ENCODE measurements at regions not wholly inside any gene's neighbourhood (a gene's known extent, or its start where the extent isn't known, plus 50 kb on each side); places are given as distances from the start of the nearest gene placed in this dataset.

DNA sequence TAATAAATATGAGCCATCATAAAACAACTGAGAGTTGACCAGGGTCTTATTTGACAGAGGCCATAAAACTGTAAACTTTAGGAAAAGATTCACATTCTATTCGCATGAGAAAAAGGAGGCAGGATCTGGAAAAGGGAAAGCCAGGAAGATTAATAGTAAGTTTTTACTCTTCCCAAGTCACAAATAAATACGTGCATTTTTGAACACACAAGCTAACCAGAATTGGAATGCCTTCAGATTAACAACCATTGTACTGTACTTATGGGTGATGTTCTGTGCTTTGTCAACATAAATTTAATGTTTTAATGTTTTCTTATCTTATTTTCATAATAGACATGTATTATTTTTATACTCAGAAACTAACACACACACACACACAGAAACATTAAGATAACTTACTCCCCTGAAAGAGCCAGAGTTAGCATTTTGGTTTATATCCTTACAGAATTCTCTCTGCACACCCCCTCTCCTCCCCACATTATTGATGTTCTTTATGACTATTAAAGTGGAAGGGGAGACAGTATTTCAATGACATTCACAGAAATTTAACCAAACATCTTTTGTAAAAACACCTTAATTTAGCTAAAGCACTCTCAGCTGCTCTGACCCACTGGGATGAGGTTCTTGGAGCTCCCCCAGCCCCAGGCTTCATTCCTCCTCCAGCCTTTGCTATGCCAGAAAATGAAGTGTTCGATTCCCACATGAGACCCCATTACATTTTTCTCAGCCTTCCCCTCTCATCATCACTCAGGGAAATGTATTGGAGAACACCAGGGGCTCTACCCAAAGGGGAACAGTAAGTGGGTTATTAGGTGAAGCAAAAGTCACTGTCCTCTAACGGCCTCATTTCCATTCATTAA, 155.5 kb downstream of the ESM1 start:
- no peaks in the 10 kb centered on the region for H3K27me3 Mint-ChIP-seq
- H3K36me3 Mint-ChIP-seq (ENCODE audit: insufficient read depth) = no peaks in the 10 kb centered on the region
- DNase-seq (ENCODE audit: low spot score, unreplicated experiment) = no peak
- TF ChIP-seq, protein P1, sequence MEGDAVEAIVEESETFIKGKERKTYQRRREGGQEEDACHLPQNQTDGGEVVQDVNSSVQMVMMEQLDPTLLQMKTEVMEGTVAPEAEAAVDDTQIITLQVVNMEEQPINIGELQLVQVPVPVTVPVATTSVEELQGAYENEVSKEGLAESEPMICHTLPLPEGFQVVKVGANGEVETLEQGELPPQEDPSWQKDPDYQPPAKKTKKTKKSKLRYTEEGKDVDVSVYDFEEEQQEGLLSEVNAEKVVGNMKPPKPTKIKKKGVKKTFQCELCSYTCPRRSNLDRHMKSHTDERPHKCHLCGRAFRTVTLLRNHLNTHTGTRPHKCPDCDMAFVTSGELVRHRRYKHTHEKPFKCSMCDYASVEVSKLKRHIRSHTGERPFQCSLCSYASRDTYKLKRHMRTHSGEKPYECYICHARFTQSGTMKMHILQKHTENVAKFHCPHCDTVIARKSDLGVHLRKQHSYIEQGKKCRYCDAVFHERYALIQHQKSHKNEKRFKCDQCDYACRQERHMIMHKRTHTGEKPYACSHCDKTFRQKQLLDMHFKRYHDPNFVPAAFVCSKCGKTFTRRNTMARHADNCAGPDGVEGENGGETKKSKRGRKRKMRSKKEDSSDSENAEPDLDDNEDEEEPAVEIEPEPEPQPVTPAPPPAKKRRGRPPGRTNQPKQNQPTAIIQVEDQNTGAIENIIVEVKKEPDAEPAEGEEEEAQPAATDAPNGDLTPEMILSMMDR (IDR thresholded peaks at IDR 0.05; ENCODE audit: unreplicated experiment) = no peak
- H3K27ac Mint-ChIP-seq = no peak overlapping the region
- H3K9me3 Mint-ChIP-seq (ENCODE audit: low read depth) = no peaks in the 10 kb centered on the region
- H3K4me1 Mint-ChIP-seq (ENCODE audit: low read depth) = peaks cover 5% of the 10 kb centered on the region
- H3K4me3 Mint-ChIP-seq (ENCODE audit: low read depth) = no peak overlapping the region

DNA sequence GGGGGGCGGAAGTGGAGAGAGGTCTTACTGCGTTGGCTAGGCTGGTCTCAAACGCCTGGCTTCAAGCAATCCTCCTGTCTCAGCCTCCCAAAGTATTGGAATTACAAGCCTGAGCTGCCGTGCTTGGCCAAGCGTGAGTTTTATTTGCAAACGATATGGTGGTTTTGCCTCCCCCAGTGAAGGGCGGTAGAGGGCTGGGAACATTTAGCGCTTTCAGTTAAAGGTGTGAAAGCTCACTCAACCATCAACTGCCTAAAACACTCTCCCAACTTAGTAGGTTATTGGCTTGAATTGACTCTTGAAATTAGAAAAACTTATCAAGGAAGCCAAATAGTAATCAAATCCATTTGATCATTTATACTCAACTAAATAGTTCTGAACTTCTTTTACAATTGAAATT, 156.3 kb downstream of the ESM1 start:
- Mint-ChIP-seq H3K4me1 (ENCODE audit: low read depth) (peaks cover 5% of the 10 kb centered on the region), H3K27ac (no peak overlapping the region), H3K36me3 (ENCODE audit: insufficient read depth) (no peaks in the 10 kb centered on the region), H3K4me3 (ENCODE audit: low read depth) (no peak overlapping the region), H3K9me3 (ENCODE audit: low read depth) (no peaks in the 10 kb centered on the region), H3K27me3 (no peaks in the 10 kb centered on the region)
- TF ChIP-seq, protein P1 (IDR thresholded peaks at IDR 0.05; ENCODE audit: unreplicated experiment) = no peak
- DNase-seq (ENCODE audit: low spot score, unreplicated experiment) = no peak

DNA sequence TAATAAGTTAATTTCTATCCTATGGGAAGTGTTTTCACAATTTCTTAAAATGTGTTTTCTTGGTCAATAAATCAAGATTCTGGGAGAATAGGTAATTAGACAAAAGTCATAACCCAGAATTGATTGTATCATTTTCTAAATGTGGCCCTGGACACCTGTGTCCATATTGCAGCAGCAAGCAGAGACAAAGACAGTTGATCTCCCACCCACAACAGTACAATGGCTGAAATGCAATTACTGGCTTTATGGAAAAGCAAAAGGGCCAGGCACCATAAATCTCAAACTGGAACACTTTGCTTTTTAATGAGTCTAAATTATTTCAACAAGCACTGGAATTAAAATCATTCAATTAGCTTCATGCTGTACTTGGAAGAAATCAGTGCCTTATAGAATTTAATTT, 157.2 kb downstream of the ESM1 start:
- TF ChIP-seq, protein P1 (IDR thresholded peaks at IDR 0.05; ENCODE audit: unreplicated experiment) = no peak
- no peaks in the 10 kb centered on the region for H3K9me3 Mint-ChIP-seq (ENCODE audit: low read depth)
- no peak overlapping the region for H3K27ac Mint-ChIP-seq
- H3K4me1 Mint-ChIP-seq (ENCODE audit: low read depth) = peaks cover 5% of the 10 kb centered on the region
- H3K36me3 Mint-ChIP-seq (ENCODE audit: insufficient read depth) = no peaks in the 10 kb centered on the region
- no peaks in the 10 kb centered on the region for H3K27me3 Mint-ChIP-seq
- H3K4me3 Mint-ChIP-seq (ENCODE audit: low read depth) = no peak overlapping the region
- DNase-seq (ENCODE audit: low spot score, unreplicated experiment) = no peak

DNA sequence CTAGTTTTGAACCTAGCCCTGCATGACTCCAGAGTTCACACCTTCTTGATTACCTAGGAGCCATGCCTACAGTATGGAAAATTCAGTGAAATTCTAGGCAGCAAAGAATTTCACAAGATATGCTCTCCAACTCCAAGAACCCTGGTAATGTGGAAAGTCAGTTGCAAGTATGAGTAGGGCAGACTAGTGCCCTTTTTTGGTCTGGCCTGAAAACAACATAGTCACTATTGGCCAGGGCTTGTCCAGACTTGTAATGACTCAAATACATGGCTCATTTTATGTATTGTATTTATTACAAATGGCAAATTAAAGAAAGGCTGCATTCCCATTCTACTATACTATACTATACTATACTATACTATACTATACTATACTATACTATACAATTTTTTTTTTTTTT, 160.4 kb downstream of the ESM1 start:
- TF ChIP-seq, protein P1 (IDR thresholded peaks at IDR 0.05; ENCODE audit: unreplicated experiment) = no peak
- Mint-ChIP-seq H3K27ac (no peak overlapping the region), H3K36me3 (ENCODE audit: insufficient read depth) (no peaks in the 10 kb centered on the region), H3K27me3 (no peaks in the 10 kb centered on the region), H3K4me3 (ENCODE audit: low read depth) (no peak overlapping the region), H3K9me3 (ENCODE audit: low read depth) (no peaks in the 10 kb centered on the region), H3K4me1 (ENCODE audit: low read depth) (peaks cover 16% of the 10 kb centered on the region)
- DNase-seq (ENCODE audit: low spot score, unreplicated experiment) = no peak

DNA sequence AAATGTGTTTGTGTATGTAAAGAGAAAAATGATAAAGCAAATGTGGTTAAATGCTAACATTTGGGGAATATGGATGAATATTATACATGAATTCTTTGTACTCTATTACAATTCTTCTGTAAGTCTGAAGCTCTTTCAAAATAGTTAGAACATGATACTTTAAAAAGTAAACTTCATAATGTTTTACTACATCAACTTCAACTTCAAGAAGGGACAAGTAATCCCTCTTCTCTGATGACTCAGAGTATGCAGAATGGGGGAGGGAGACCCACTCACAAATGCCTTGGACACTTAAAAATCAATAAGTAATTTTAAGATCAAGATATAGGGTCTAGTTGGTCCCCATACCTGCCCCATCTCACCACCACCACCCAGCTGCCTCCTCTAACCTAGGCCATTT, 162.4 kb downstream of the ESM1 start:
- no peak for DNase-seq (ENCODE audit: low spot score, unreplicated experiment)
- H3K4me3 Mint-ChIP-seq (ENCODE audit: low read depth) = no peak overlapping the region
- TF ChIP-seq, protein P1 (IDR thresholded peaks at IDR 0.05; ENCODE audit: unreplicated experiment) = no peak

More for the DNA sequence above, 162.4 kb downstream of the ESM1 start:
- Mint-ChIP-seq H3K27me3 (no peaks in the 10 kb centered on the region), H3K36me3 (ENCODE audit: insufficient read depth) (no peaks in the 10 kb centered on the region), H3K4me1 (ENCODE audit: low read depth) (peaks cover 20% of the 10 kb centered on the region), H3K27ac (no peak overlapping the region), H3K9me3 (ENCODE audit: low read depth) (no peaks in the 10 kb centered on the region)
